HG03045 (cell line): ENCODE measurements at regions not wholly inside any gene's neighbourhood (a gene's known extent, or its start where the extent isn't known, plus 50 kb on each side); places are given as distances from the start of the nearest gene placed in this dataset.

Experiments
- ATAC-seq: cut with Tn5 transposase; IDR thresholded peaks from one replicate; pipeline ENCODE4 v1.9.1; 2021; ENCODE audit warnings: mild to moderate bottlenecking, moderate library complexity; ENCODE audit not compliant: unreplicated experiment

- ATAC-seq: no peak
Observed at GRCh38 chr15:96075895-96076294, 254.6 kb upstream of the NR2F2 start.

- no peak for ATAC-seq
Observed at GRCh38 chr15:96076350-96076749, 254.2 kb upstream of the NR2F2 start.

- ATAC-seq: no peak
Observed at GRCh38 chr15:96079041-96079440, 251.5 kb upstream of the NR2F2 start.

- no peak for ATAC-seq
Observed at GRCh38 chr15:96079882-96080281, 250.6 kb upstream of the NR2F2 start.

GRCh38 chr15:96086164-96086563 is 244.3 kb upstream of the NR2F2 start:
- ATAC-seq: no peak

GRCh38 chr15:96087180-96087884 is 243.2 kb upstream of the NR2F2 start:
- no peak for ATAC-seq

GRCh38 chr15:96088650-96089049 is 241.8 kb upstream of the NR2F2 start:
- ATAC-seq: no peak

- ATAC-seq: no peak
Observed at GRCh38 chr15:96089405-96090058, 241.0 kb upstream of the NR2F2 start.

- no peak for ATAC-seq
Observed at GRCh38 chr15:96092186-96092585, 238.3 kb upstream of the NR2F2 start.

GRCh38 chr15:96093063-96093462 is 237.4 kb upstream of the NR2F2 start:
- ATAC-seq: no peak

- ATAC-seq: no peak
Observed at GRCh38 chr15:96097661-96098060, 232.8 kb upstream of the NR2F2 start.

GRCh38 chr15:96102631-96103030 is 227.9 kb upstream of the NR2F2 start:
- no peak for ATAC-seq

- ATAC-seq: no peak
Observed at GRCh38 chr15:96106181-96106580, 224.3 kb upstream of the NR2F2 start.

- ATAC-seq: no peak
Observed at GRCh38 chr15:96106628-96107027, 223.9 kb upstream of the NR2F2 start.

- no peak for ATAC-seq
Observed at GRCh38 chr15:96107916-96108315, 222.6 kb upstream of the NR2F2 start.

- ATAC-seq: no peak
Observed at GRCh38 chr15:96108405-96108804, 222.1 kb upstream of the NR2F2 start.

GRCh38 chr15:96109820-96110219 is 220.7 kb upstream of the NR2F2 start:
- no peak for ATAC-seq

GRCh38 chr15:96112018-96112417 is 218.5 kb upstream of the NR2F2 start:
- no peak for ATAC-seq

GRCh38 chr15:96115642-96116041 is 214.9 kb upstream of the NR2F2 start:
- ATAC-seq: no peak

- ATAC-seq: no peak
Observed at GRCh38 chr15:96117270-96117669, 213.2 kb upstream of the NR2F2 start.

- ATAC-seq: no peak
Observed at GRCh38 chr15:96119734-96120133, 210.8 kb upstream of the NR2F2 start.

GRCh38 chr15:96121086-96121920 is 209.2 kb upstream of the NR2F2 start:
- no peak for ATAC-seq
